Heart right ventricle (tissue), 16 donors: ENCODE measurements at regions not wholly inside any gene's neighbourhood (a gene's known extent, or its start where the extent isn't known, plus 50 kb on each side); places are given as distances from the start of the nearest gene placed in this dataset.

Source experiments
- ATAC-seq, 8 donors: fragments of 200-7000 bp; cut with Tn5 transposase; one replicate each; pipeline ENCODE4 v1.9.1; 2020; ENCODE audit warnings: mild to moderate bottlenecking in 8 of 8, moderate library complexity in 8 of 8, moderate number of reproducible peaks in 1 of 8
- DNase-seq, 2 donors: peaks; one replicate each; pipeline ENCODE4 v3.0.0-alpha.2; 2020
- H3K27ac ChIP-seq, 10 donors: fragments of 200-600 bp; sonication (generic) in 2 of 10; one replicate each; pipeline versions ENCODE4 v1.5.0 to v1.8.0; 2020 to 2022; ENCODE audit warnings: mild to moderate bottlenecking in 3 of 10
- H3K27me3 ChIP-seq, 7 donors: fragments of 200-600 bp; one replicate each; pipeline ENCODE4 v1.8.0; 2021 to 2022; ENCODE audit warnings: mild to moderate bottlenecking in 2 of 7
- H3K36me3 ChIP-seq, 9 donors: fragments of 200-600 bp; sonication (generic) in 1 of 9; one replicate each; pipeline versions ENCODE4 v1.5.0 to v1.8.0; 2020 to 2022; ENCODE audit warnings: mild to moderate bottlenecking in 2 of 9
- H3K4me1 ChIP-seq, 9 donors: fragments of 200-600 bp; sonication (generic) in 1 of 9; one replicate each; pipeline versions ENCODE4 v1.5.0 to v1.8.0; 2020 to 2022; ENCODE audit warnings: mild to moderate bottlenecking in 4 of 9
- H3K4me3 ChIP-seq, 10 donors: fragments of 200-600 bp; sonication (generic) in 2 of 10; one replicate each; pipeline versions ENCODE4 v1.5.0 to v1.8.0; 2020 to 2022; ENCODE audit warnings: mild to moderate bottlenecking in 7 of 10, moderate library complexity in 2 of 10
- H3K9me3 ChIP-seq, 11 donors: fragments of 200-600 bp in 10 of 11; sonication (generic) in 2 of 11; one replicate each; pipeline versions ENCODE4 v1.5.0 to v1.8.0; 2013 to 2022; ENCODE audit warnings: mild to moderate bottlenecking in 2 of 11, control low read depth in 1 of 11, moderate library complexity in 1 of 11
- CTCF ChIP-seq, 9 donors: fragments of 200-600 bp; sonication (generic) in 2 of 9; IDR thresholded peaks; one replicate each; pipeline versions ENCODE4 v1.5.0 to v1.8.0; 2021 to 2022; ENCODE audit warnings: antibody characterized with exemption in 9 of 9, mild to moderate bottlenecking in 5 of 9, moderate library complexity in 1 of 9
- WGBS, 2 donors: extraction: QIAGEN DNeasy Blood & Tissue Kit; methylation state at CpG; one replicate each; pipeline ENCODE4 v1.1.7; 2013; ENCODE audit warnings: inconsistent platforms in 1 of 2; 5-methylcytosine and 5-hydroxymethylcytosine counted together
- intact Hi-C, 10 donors: fragments of 100-400 bp; cut with DNase I; formaldehyde crosslinking; loops; one replicate each; pipeline versions ENCODE4 v1.11.1 to v1.14.2; 2022
- donor health status: Arrhythmogenic right ventricular cardiomyopathy.
- donor health status: ischemic (EF 13 %, LVEDD 7.1; RV severe dilation, severe dysfunction).
- donor health status: healthy with polysubstance abuse.
- donor health status: DM: no; HTN: yes; CAD: no.
- donor health status: DM: no; HTN: no; CAD: no.
- donor health status: ischemic (EF 25% LVEDD 6.9; RV normal size, moderate dysfunction).
- donor health status: ischemic (EF 25% LVEDD 5.7; RV mildly dilated, moderate dysfunction).
- donor health status: healthy.
- donor health status: DM: yes; HTN: yes; CAD: no.
- donor health status: Ischemic cardiomyopathy.
- donor health status: ischemic (EF 35%, LVEDD 5.7; RV mildly dilated, moderate dysfunction).
- donor health status: nonischemic (EF 11% LVEDD 7.7; RV severe dilation, severe dysfunction).
- donor health status: DM: yes; HTN: yes; CAD: no.
- donor health status: PGD.
- donor health status: ischemic (EF 29% LVEDD 5.4; RV normal size, mild dysfunction).
- donor health status: nonischemic (EF 23%, LVEDD 6.1; RV moderate dilation, normal function).

GRCh38 chr5:73352243-73352642 is 96.3 kb downstream of the FOXD1 start:
- Histone ChIP-seq H3K9me3 (peaks cover 0 to 47% (median 16%) of the 10 kb centered on the region in 11 donors), H3K4me3 (no peak overlapping the region), H3K4me1 (no peaks in the 10 kb centered on the region), H3K36me3 (no peaks in the 10 kb centered on the region), H3K27ac (no peak overlapping the region), H3K27me3 (peaks cover 0 to 67% (median 43%) of the 10 kb centered on the region in 7 donors)
- TF ChIP-seq CTCF (IDR thresholded peaks at IDR 0.05) = no peak
- 88 to 93% methylated on average over 1 of the region's 1 CpG for WGBS, 2 donors
- no peak for DNase-seq
- intact Hi-C loops = no loop called here
- ATAC-seq = no peak

- peaks cover 0 to 54% (median 23%) of the 10 kb centered on the region in 11 donors for H3K9me3 ChIP-seq
- intact Hi-C loops = no loop called here
- 53 to 54% methylated on average over 3 of the region's 3 CpGs for WGBS, 2 donors
- no peak overlapping the region for H3K27ac ChIP-seq
- H3K4me1 ChIP-seq = no peaks in the 10 kb centered on the region
- ATAC-seq = no peak
- no peaks in the 10 kb centered on the region for H3K36me3 ChIP-seq
- no peak for DNase-seq
- no peak overlapping the region for H3K4me3 ChIP-seq
- TF ChIP-seq CTCF (IDR thresholded peaks at IDR 0.05) = no peak
- peaks cover 0 to 61% (median 36%) of the 10 kb centered on the region in 7 donors for H3K27me3 ChIP-seq
Observed at GRCh38 chr5:73351593-73351992, 97.0 kb downstream of the FOXD1 start.

- 92 to 97% methylated on average over 1 of the region's 1 CpG for WGBS, 2 donors
- H3K4me1 ChIP-seq = no peaks in the 10 kb centered on the region
- TF ChIP-seq CTCF (IDR thresholded peaks at IDR 0.05) = no peak
- no peak overlapping the region for H3K4me3 ChIP-seq
- ATAC-seq (no peak), DNase-seq (no peak)
- no peak overlapping the region for H3K27ac ChIP-seq
- peaks cover 0 to 40% (median 19%) of the 10 kb centered on the region in 7 donors for H3K27me3 ChIP-seq
- peaks cover 0 to 74% (median 27%) of the 10 kb centered on the region in 11 donors for H3K9me3 ChIP-seq
- H3K36me3 ChIP-seq = no peaks in the 10 kb centered on the region
- intact Hi-C loops = no loop called here
Observed at GRCh38 chr5:73346878-73347408, 101.6 kb downstream of the FOXD1 start.

- Histone ChIP-seq H3K36me3 (no peaks in the 10 kb centered on the region), H3K27me3 (peaks cover 0 to 48% (median 29%) of the 10 kb centered on the region in 7 donors), H3K27ac (no peak overlapping the region), H3K4me1 (no peaks in the 10 kb centered on the region), H3K4me3 (no peak overlapping the region), H3K9me3 (peaks cover 0 to 53% (median 17%) of the 10 kb centered on the region in 11 donors)
- intact Hi-C loops = no loop called here
- TF ChIP-seq CTCF (IDR thresholded peaks at IDR 0.05) = no peak
- no peak for ATAC-seq
- 71 to 74% methylated on average over 5 of the region's 5 CpGs for WGBS, 2 donors
- no peak for DNase-seq
Observed at GRCh38 chr5:73344835-73345234, 103.7 kb downstream of the FOXD1 start.
